ENCODE measurements at regions not wholly inside any gene's neighbourhood (a gene's known extent, or its start where the extent isn't known, plus 50 kb on each side); places are given as distances from the start of the nearest gene placed in this dataset.

DNA sequence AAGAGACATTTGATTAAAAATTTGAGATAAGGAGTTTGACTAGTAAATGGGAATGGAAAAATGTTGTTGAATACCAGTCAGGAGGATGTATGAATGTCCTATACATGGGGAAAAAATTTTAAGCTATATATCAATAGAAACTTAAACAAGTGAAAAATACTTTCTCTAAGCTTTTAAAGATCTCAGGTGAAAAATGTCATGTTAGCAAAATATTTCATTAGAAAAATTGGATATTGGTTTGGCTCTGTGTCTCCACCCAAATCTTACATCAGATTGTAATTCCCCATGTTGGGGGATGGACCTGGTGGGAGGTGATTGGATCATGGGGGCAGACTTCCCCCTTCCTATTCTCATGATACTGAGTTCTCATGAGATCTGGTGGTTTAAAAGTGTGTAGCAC lies 279.6 kb upstream of the CADM2 start (continued):
- TF ChIP-seq ZNF462 (CRISPR knock-in tag; IDR thresholded peaks at IDR 0.05) = no peak
- TF ChIP-seq POLR2AphosphoS5 (IDR thresholded peaks at IDR 0.05; ENCODE audit: low read depth) = no peak
- TF ChIP-seq JUNB (IDR thresholded peaks at IDR 0.05; ENCODE audit: unreplicated experiment) = no peak
- no peak for TF ChIP-seq STAT1 (IDR thresholded peaks at IDR 0.05; ENCODE audit: unreplicated experiment)
- TF ChIP-seq ZNF331 (CRISPR knock-in tag; IDR thresholded peaks at IDR 0.05; ENCODE audit: low read depth) = no peak
- no peak for TF ChIP-seq EZH2phosphoT487 (IDR thresholded peaks at IDR 0.05; ENCODE audit: unreplicated experiment)
- no peak for TF ChIP-seq ZNF114 (CRISPR knock-in tag; IDR thresholded peaks at IDR 0.05)
- no peak for TF ChIP-seq CREB1 (CRISPR knock-in tag; IDR thresholded peaks at IDR 0.05; ENCODE audit: low read depth)

GRCh38 chr3:84680700-84681099 lies 278.1 kb upstream of the CADM2 start:
- no peaks in the 10 kb centered on the region for H3K79me2 ChIP-seq (replicated peaks; ENCODE audit: insufficient read depth)
- Mint-ChIP-seq H3K9me3 (no peaks in the 10 kb centered on the region), H3K27me3 (ENCODE audit: insufficient read depth, low read depth, poor library complexity) (peaks cover 2% of the 10 kb centered on the region), H3K4me3 (no peak overlapping the region), H3K36me3 (ENCODE audit: low read depth) (no peaks in the 10 kb centered on the region), H3K4me1 (no peaks in the 10 kb centered on the region), H3K27ac (no peak overlapping the region)
- H3F3A ChIP-seq (replicated peaks; ENCODE audit: low read depth) = no peaks in the 10 kb centered on the region
- H2AFZ ChIP-seq = no peak overlapping the region
- H4K20me1 ChIP-seq (replicated peaks; ENCODE audit: insufficient read depth) = no peaks in the 10 kb centered on the region
- TF ChIP-seq CTCF (conservative IDR thresholded peaks at IDR 0.05; ENCODE audit: low read depth in 2 of 2) = no peak
- no peak overlapping the region for H3K27ac ChIP-seq (ENCODE audit: low read depth)
- no peak for ATAC-seq
- no peaks in the 10 kb centered on the region for H3K36me3 ChIP-seq (ENCODE audit: insufficient read depth)
- no peaks in the 10 kb centered on the region for H3K4me1 ChIP-seq (ENCODE audit: insufficient read depth)
- H3K4me2 ChIP-seq = no peak overlapping the region
- H3K27me3 ChIP-seq (ENCODE audit: insufficient read depth) = no peaks in the 10 kb centered on the region
- H3K9me2 ChIP-seq (ENCODE audit: insufficient read depth) = no peaks in the 10 kb centered on the region
- no peak for DNase-seq (ENCODE audit: low spot score)
- H3K4me3 ChIP-seq = no peak overlapping the region
